Neutrophil (primary cell): ENCODE measurements at regions not wholly inside any gene's neighbourhood (a gene's known extent, or its start where the extent isn't known, plus 50 kb on each side); places are given as distances from the start of the nearest gene placed in this dataset.

Experiments used
- H3K27ac ChIP-seq: fragments of 200-600 bp; sonication (generic); 2 replicates; pipeline ENCODE4 v1.5.1; 2016; ENCODE audit warnings: mild to moderate bottlenecking, moderate library complexity
- H3K27me3 ChIP-seq: fragments of 200-600 bp; sonication (generic); 2 replicates; pipeline ENCODE4 v1.6.0; 2016; ENCODE audit warnings: mild to moderate bottlenecking
- H3K36me3 ChIP-seq: fragments of 200-600 bp; sonication (generic); 2 replicates; pipeline ENCODE4 v1.5.1; 2017
- H3K4me1 ChIP-seq, 2 experiments: fragments of 200-600 bp in 1 of 2; sonication (generic) in 1 of 2; 1 replicate in 1 of 2; 2 replicates in 1 of 2; pipeline versions ENCODE4 v1.5.1 to v1.6.1; 2013 to 2016; ENCODE audit warnings: low read depth in 1 of 2, low read length in 1 of 2, mild to moderate bottlenecking in 1 of 2, moderate library complexity in 1 of 2; ENCODE audit not compliant: control insufficient read depth in 1 of 2, insufficient read depth in 1 of 2
- H3K4me3 ChIP-seq, 2 experiments: fragments of 200-600 bp in 1 of 2; sonication (generic) in 1 of 2; 1 replicate in 1 of 2; 2 replicates in 1 of 2; pipeline ENCODE4 v1.5.1; 2013 to 2016; ENCODE audit warnings: low read depth in 1 of 2, low read length in 1 of 2, mild to moderate bottlenecking in 1 of 2, moderate library complexity in 1 of 2
- H3K9me3 ChIP-seq: fragments of 200-600 bp; sonication (generic); 2 replicates; pipeline ENCODE4 v1.5.1; 2016
- CTCF ChIP-seq: fragments of 200-600 bp; sonication (generic); IDR thresholded peaks from 2 replicates; pipeline ENCODE4 v1.5.1; 2016; ENCODE audit warnings: antibody characterized with exemption

- no peaks in the 10 kb centered on the region for H3K9me3 ChIP-seq
- H3K27me3 ChIP-seq, result peaks cover 8% of the 10 kb centered on the region
- no peak overlapping the region for H3K4me3 ChIP-seq
- H3K27ac ChIP-seq, result no peak overlapping the region
- H3K4me1 ChIP-seq, result no peaks in the 10 kb centered on the region
- H3K36me3 ChIP-seq, result no peaks in the 10 kb centered on the region
- TF ChIP-seq CTCF, result no peak
Measured at GRCh38 chr3:124518350-124518749, 211.9 kb upstream of the UMPS start.

GRCh38 chr3:124519591-124520194, 210.6 kb upstream of the UMPS start:
- Histone ChIP-seq H3K27me3 (peaks cover 4% of the 10 kb centered on the region), H3K9me3 (no peaks in the 10 kb centered on the region), H3K4me1 (no peaks in the 10 kb centered on the region), H3K4me3 (no peak overlapping the region), H3K36me3 (no peaks in the 10 kb centered on the region), H3K27ac (no peak overlapping the region)
- no peak for TF ChIP-seq CTCF

DNA sequence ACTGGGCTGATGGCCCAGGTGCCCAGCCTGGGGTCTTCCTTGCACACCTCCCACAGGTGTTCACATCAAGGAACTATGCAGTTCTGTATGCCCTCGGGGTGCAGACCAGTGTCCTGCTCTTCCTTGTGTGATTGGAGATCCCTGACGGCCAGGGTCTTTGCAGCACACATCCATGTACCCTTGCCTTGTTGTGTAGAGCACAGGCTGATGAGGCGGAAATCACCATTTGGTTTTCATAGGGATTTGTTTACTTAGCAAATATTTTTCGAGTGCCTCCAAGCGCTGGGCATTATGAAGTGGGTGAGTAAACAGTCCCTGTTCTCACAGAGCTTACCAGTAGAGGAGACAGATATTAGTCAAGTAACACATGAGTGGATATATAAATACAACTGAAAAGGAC, 209.3 kb upstream of the UMPS start:
- H3K9me3 ChIP-seq, result no peaks in the 10 kb centered on the region
- H3K4me1 ChIP-seq, result no peaks in the 10 kb centered on the region
- no peaks in the 10 kb centered on the region for H3K36me3 ChIP-seq
- H3K27ac ChIP-seq, result no peak overlapping the region
- no peak for TF ChIP-seq CTCF
- no peak overlapping the region for H3K4me3 ChIP-seq
- peaks cover 4% of the 10 kb centered on the region for H3K27me3 ChIP-seq

GRCh38 chr3:124522082-124522625, 208.1 kb upstream of the UMPS start:
- Histone ChIP-seq H3K27me3 (peaks cover 4% of the 10 kb centered on the region), H3K4me1 (no peaks in the 10 kb centered on the region), H3K27ac (no peak overlapping the region), H3K36me3 (no peaks in the 10 kb centered on the region), H3K4me3 (no peak overlapping the region), H3K9me3 (no peaks in the 10 kb centered on the region)
- no peak for TF ChIP-seq CTCF

DNA sequence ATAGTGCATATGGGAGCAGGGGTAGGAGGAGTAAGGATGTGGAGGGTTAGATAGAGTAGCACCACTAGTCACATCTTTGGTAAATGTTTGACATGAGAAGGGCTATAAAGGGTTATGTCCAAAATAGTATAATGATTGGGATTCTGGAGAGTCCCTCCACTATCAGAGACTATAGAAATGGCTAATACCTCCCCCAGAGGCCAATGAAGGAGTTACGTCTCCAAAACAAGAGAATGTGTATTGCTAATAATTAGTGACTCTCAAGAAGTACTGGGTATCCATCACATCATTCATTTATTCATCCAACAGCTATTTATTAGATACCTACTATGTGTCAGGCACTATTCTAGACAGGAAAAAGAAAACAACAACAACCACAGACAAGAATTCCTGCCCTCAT, 203.7 kb upstream of the UMPS start:
- Histone ChIP-seq H3K9me3 (no peaks in the 10 kb centered on the region), H3K36me3 (no peaks in the 10 kb centered on the region), H3K27ac (no peak overlapping the region), H3K4me1 (no peaks in the 10 kb centered on the region), H3K4me3 (no peak overlapping the region), H3K27me3 (no peaks in the 10 kb centered on the region)
- no peak for TF ChIP-seq CTCF
